Endothelial cell of umbilical vein (primary cell): ENCODE measurements at regions not wholly inside any gene's neighbourhood (a gene's known extent, or its start where the extent isn't known, plus 50 kb on each side); places are given as distances from the start of the nearest gene placed in this dataset.

Experiments used
- BruUV-seq: library from RNA; stranded (reverse); fragments of 400-500 nt; replicated peaks from 2 replicates; lab custom pipeline; 2021; lab: Mats Ljungman, UMichigan
- CTCF ChIA-PET: fragments of 300-600, 350-600 bp; sonication (Branson Sonifier 250); formaldehyde crosslinking; loops from one replicate; lab custom pipeline; 2021; ENCODE audit warnings: antibody characterized with exemption, inconsistent platforms; lab: Charles Lee
- POLR2A ChIA-PET: fragments of 300-600, 350-600 bp; sonication (Branson Sonifier 250); formaldehyde crosslinking; loops from one replicate; lab custom pipeline; 2021; ENCODE audit warnings: antibody characterized with exemption, inconsistent platforms; lab: Charles Lee
- DNase-seq: peaks from one replicate; pipeline ENCODE4 v3.0.0-alpha.2; 2011; ENCODE audit warnings: low read depth, low spot score
- FAIRE-seq: peaks from 2 replicates; lab custom pipeline; 2011; peaks lifted over from hg19 to GRCh38; lab: Jason Lieb, UNC
- H2AFZ ChIP-seq: 2 replicates; pipeline ENCODE4 v1.6.0; 2012; ENCODE audit warnings: low read depth, low read length, control low read depth, inconsistent platforms
- H3K27ac ChIP-seq: 2 replicates; pipeline ENCODE4 v1.5.1; 2011; ENCODE audit warnings: low read depth, mild to moderate bottlenecking, control low read depth, low read length, moderate library complexity; ENCODE audit not compliant: insufficient read depth
- H3K27me3 ChIP-seq, 2 experiments: 2 replicates each; pipeline versions ENCODE4 v1.6.0 to v1.6.1; 2011; ENCODE audit warnings: low read length in 2 of 2, mixed read lengths in 1 of 2; ENCODE audit not compliant: control insufficient read depth in 2 of 2, insufficient read depth in 2 of 2
- H3K36me3 ChIP-seq, 2 experiments: 2 replicates in 1 of 2; 3 replicates in 1 of 2; pipeline ENCODE4 v1.5.1; 2011; ENCODE audit warnings: low read length in 2 of 2, mild to moderate bottlenecking in 1 of 2, moderate library complexity in 1 of 2; ENCODE audit not compliant: control insufficient read depth in 2 of 2, insufficient read depth in 2 of 2; ENCODE audit errors: extremely low read depth in 1 of 2
- H3K4me1 ChIP-seq: 3 replicates; pipeline ENCODE4 v1.5.1; 2011; ENCODE audit warnings: mild to moderate bottlenecking, low read length; ENCODE audit not compliant: control insufficient read depth, insufficient read depth; ENCODE audit errors: extremely low read depth
- H3K4me2 ChIP-seq: 2 replicates; pipeline ENCODE4 v1.6.1; 2011; ENCODE audit warnings: low read length, control low read depth, mixed read lengths; ENCODE audit not compliant: insufficient read depth
- H3K4me3 ChIP-seq, 3 experiments: fragments of 200-600 bp in 1 of 3; sonication (generic), shearing (Covaris generic) in 1 of 3; replicated peaks in 1 of 3; 2 replicates each; pipeline ENCODE4 v1.5.1; 2011 to 2016; ENCODE audit warnings: control low read depth in 3 of 3, low read length in 3 of 3, mild to moderate bottlenecking in 2 of 3, inconsistent platforms in 1 of 3, low read depth in 1 of 3, moderate library complexity in 1 of 3; ENCODE audit not compliant: insufficient read depth in 1 of 3
- H3K79me2 ChIP-seq: 2 replicates; pipeline ENCODE4 v1.6.0; 2012; ENCODE audit warnings: low read length, inconsistent platforms; ENCODE audit not compliant: control insufficient read depth, insufficient read depth
- H3K9ac ChIP-seq: replicated peaks from 2 replicates; pipeline ENCODE3; 2011; ENCODE audit warnings: low read length, control low read depth; ENCODE audit not compliant: insufficient read depth; ENCODE audit errors: extremely low read depth
- H3K9me1 ChIP-seq: replicated peaks from 3 replicates; pipeline ENCODE4 v1.6.0; 2011; ENCODE audit warnings: mild to moderate bottlenecking, low read length; ENCODE audit not compliant: control insufficient read depth, insufficient read depth; ENCODE audit errors: extremely low read depth
- H3K9me3 ChIP-seq: replicated peaks from 2 replicates; pipeline ENCODE4 v1.5.1; 2012; ENCODE audit warnings: low read length, inconsistent platforms; ENCODE audit not compliant: control insufficient read depth, insufficient read depth
- H4K20me1 ChIP-seq: replicated peaks from 2 replicates; pipeline ENCODE3; 2011; ENCODE audit warnings: mild to moderate bottlenecking, low read length; ENCODE audit not compliant: control insufficient read depth, insufficient read depth; ENCODE audit errors: extremely low read depth
- EZH2 ChIP-seq: IDR thresholded peaks from 2 replicates; pipeline ENCODE4 v1.6.1; 2012; ENCODE audit warnings: borderline replicate concordance, low read depth, mild to moderate bottlenecking, moderate library complexity, low read length, inconsistent platforms; ENCODE audit not compliant: severe bottlenecking
- FOS ChIP-seq: IDR thresholded peaks from 2 replicates; pipeline ENCODE4 v1.6.1; 2011; ENCODE audit warnings: mild to moderate bottlenecking, low read length, moderate library complexity, borderline replicate concordance; ENCODE audit not compliant: insufficient read depth
- GATA2 ChIP-seq: IDR thresholded peaks from 2 replicates; pipeline ENCODE4 v1.7.0; 2011; ENCODE audit warnings: low read depth, mild to moderate bottlenecking, moderate library complexity, mixed read lengths, low read length; ENCODE audit not compliant: insufficient read length, insufficient read depth
- JUN ChIP-seq: IDR thresholded peaks from 2 replicates; pipeline ENCODE4 v1.6.1; 2011; ENCODE audit warnings: borderline replicate concordance, low read depth; ENCODE audit not compliant: insufficient read length, insufficient read depth
- MYC ChIP-seq: IDR thresholded peaks from one replicate; pipeline ENCODE4 v1.6.1; 2011; ENCODE audit warnings: mild to moderate bottlenecking, low read depth, low read length
- POLR2A ChIP-seq: IDR thresholded peaks from 2 replicates; pipeline ENCODE4 v1.6.1; 2012; ENCODE audit warnings: low read depth, mild to moderate bottlenecking, control low read depth, low read length
- POLR2AphosphoS5 ChIP-seq: IDR thresholded peaks from 2 replicates; pipeline ENCODE4 v1.6.1; 2012; ENCODE audit warnings: low read depth, mild to moderate bottlenecking, control low read depth, low read length, moderate library complexity; ENCODE audit not compliant: insufficient read depth
- dilution Hi-C: fragments of 300-500 bp; cut with MboI; formaldehyde crosslinking; loops from one replicate; pipeline ENCODE4 v1.15.0; 2019; ENCODE audit warnings: low sequenced_read_pairs; ENCODE audit not compliant: extremely low pct_ligation_motif_present
- intact Hi-C: fragments of 100-400 bp; cut with micrococcal nuclease; formaldehyde crosslinking; loops from one replicate; pipeline ENCODE4 v1.10.0; 2022
- TF ChIP-seq, protein P1 (sequence below), 2 donors: IDR thresholded peaks; 1 replicate in 1 of 2; 2 replicates in 1 of 2; pipeline ENCODE4 v1.5.1; 2011; ENCODE audit warnings: low read length in 2 of 2, mild to moderate bottlenecking in 2 of 2, moderate library complexity in 2 of 2, control low read depth in 1 of 2, inconsistent platforms in 1 of 2, low read depth in 1 of 2; ENCODE audit not compliant: insufficient read depth in 1 of 2; ENCODE audit errors: extremely low read depth in 1 of 2
- TF ChIP-seq, protein P2 (sequence below): IDR thresholded peaks from 2 replicates; pipeline ENCODE4 v1.6.1; 2011; ENCODE audit not compliant: insufficient read depth, insufficient read length

DNA sequence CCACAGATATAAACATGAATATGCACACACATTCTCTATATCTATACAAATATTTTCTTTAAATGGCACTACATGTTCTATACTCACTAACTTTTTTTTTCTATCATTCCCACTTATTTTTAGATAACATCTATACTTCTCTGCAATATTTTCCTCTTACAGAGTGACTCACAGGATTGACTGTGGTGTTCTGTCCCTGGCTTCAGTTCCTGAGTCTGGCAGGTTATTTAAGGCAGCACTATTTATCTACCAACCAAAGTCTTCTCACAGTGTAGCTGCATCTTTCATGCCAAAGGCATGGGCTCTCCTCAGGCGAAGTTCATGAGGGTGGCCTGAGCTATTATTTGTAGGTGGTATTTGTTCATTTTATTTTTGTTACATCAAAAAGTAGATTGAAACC is 409.0 kb downstream of the PRR16 start:
- no TSS peak for BruUV-seq
- no peak overlapping the region for H3K4me2 ChIP-seq
- no peak overlapping the region for H2AFZ ChIP-seq
- no peaks in the 10 kb centered on the region for H3K27me3 ChIP-seq
- H4K20me1 ChIP-seq = no peaks in the 10 kb centered on the region
- DNase-seq (peak; percentile 62), FAIRE-seq (no peak)
- dilution Hi-C loops = no loop called here
- H3K9ac ChIP-seq = no peak overlapping the region
- CTCF ChIA-PET = no interaction called here
- no peaks in the 10 kb centered on the region for H3K36me3 ChIP-seq
- no peaks in the 10 kb centered on the region for H3K9me1 ChIP-seq
- H3K4me1 ChIP-seq = no peaks in the 10 kb centered on the region
- H3K27ac ChIP-seq = no peak overlapping the region
- H3K4me3 ChIP-seq = no peak overlapping the region
- peak; percentile 75 for TF ChIP-seq GATA2
- peak; percentile 49 for TF ChIP-seq FOS
- TF ChIP-seq POLR2A = no peak
- intact Hi-C loops = no loop called here
- H3K79me2 ChIP-seq = no peaks in the 10 kb centered on the region
- H3K9me3 ChIP-seq = no peaks in the 10 kb centered on the region
- POLR2A ChIA-PET = no interaction called here

DNA sequence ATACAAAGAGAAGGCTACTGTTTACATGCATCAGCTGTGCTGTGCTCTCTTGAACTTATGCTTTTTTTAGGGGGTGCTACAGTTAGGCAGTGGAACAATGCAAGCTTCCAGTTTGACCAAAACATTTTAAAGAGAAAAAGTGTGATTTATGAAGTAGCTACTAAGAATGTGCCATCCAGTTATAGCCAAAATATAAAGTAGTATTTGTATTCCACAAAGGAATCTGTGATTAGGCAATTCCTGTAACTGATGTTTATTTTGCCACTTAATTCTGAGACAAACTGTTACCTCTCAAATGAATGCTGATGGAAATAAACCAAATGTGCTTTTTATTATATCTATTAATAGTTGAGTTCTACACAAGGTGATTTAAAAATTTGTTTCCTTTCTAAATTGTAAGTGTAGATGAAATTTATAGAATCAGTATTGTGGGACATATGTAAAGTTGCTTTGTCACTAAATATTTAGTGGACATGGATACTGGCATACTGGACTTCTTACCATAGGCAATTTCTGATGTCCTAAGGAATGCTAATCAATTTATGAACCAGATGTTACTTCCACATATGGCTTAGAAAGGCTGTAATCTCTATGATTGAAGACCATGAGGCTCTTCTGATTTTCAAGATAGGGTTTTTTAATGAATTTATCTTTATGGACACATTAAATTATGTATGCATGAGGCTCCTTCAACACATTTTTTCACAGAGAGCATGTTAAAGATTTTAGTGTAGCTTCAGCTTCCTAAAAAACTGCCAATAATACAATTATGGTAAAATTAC is 410.2 kb downstream of the PRR16 start:
- no peak for DNase-seq
- no peaks in the 10 kb centered on the region for H4K20me1 ChIP-seq
- H2AFZ ChIP-seq = no peak overlapping the region
- TF ChIP-seq, protein P1, sequence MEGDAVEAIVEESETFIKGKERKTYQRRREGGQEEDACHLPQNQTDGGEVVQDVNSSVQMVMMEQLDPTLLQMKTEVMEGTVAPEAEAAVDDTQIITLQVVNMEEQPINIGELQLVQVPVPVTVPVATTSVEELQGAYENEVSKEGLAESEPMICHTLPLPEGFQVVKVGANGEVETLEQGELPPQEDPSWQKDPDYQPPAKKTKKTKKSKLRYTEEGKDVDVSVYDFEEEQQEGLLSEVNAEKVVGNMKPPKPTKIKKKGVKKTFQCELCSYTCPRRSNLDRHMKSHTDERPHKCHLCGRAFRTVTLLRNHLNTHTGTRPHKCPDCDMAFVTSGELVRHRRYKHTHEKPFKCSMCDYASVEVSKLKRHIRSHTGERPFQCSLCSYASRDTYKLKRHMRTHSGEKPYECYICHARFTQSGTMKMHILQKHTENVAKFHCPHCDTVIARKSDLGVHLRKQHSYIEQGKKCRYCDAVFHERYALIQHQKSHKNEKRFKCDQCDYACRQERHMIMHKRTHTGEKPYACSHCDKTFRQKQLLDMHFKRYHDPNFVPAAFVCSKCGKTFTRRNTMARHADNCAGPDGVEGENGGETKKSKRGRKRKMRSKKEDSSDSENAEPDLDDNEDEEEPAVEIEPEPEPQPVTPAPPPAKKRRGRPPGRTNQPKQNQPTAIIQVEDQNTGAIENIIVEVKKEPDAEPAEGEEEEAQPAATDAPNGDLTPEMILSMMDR (IDR thresholded peaks at IDR 0.05; ENCODE audit: extremely low read depth in 1 of 2, insufficient read depth in 1 of 2, low read depth in 1 of 2, low read length in 2 of 2) = no peak
- TF ChIP-seq JUN (no peak), POLR2AphosphoS5 (no peak), FOS (no peak), POLR2A (no peak), MYC (no peak), EZH2 (no peak), GATA2 (no peak)
- TF ChIP-seq, protein P2, sequence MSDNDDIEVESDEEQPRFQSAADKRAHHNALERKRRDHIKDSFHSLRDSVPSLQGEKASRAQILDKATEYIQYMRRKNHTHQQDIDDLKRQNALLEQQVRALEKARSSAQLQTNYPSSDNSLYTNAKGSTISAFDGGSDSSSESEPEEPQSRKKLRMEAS = no peak
- no peak overlapping the region for H3K9ac ChIP-seq
- no TSS peak for BruUV-seq
- dilution Hi-C loops = no loop called here
- FAIRE-seq = no peak
- no peak overlapping the region for H3K4me3 ChIP-seq
- H3K27me3 ChIP-seq = no peaks in the 10 kb centered on the region
- POLR2A ChIA-PET = interaction anchor here (0.5 kb wide), 1 partner anchor 496 kb away, joined by 5 read pairs; no protein-coding TSS in a partner anchor
- no peaks in the 10 kb centered on the region for H3K36me3 ChIP-seq
- no peaks in the 10 kb centered on the region for H3K79me2 ChIP-seq
- no peak overlapping the region for H3K27ac ChIP-seq
- CTCF ChIA-PET = no interaction called here
- H3K9me3 ChIP-seq = no peaks in the 10 kb centered on the region
- no peaks in the 10 kb centered on the region for H3K4me1 ChIP-seq
- H3K9me1 ChIP-seq = no peaks in the 10 kb centered on the region
- intact Hi-C loops = no loop called here
- H3K4me2 ChIP-seq = no peak overlapping the region
